WTC11 (cell line): ENCODE measurements at regions not wholly inside any gene's neighbourhood (a gene's known extent, or its start where the extent isn't known, plus 50 kb on each side); places are given as distances from the start of the nearest gene placed in this dataset.
"Not testable (repeated sequence)": the region's sequence is repeated elsewhere in the genome, so short reads cannot be mapped to it uniquely, and the experiment has no call there.

Experiments
- ATAC-seq: fragments of 200-7000 bp; cut with Tn5 transposase; 2 replicates; pipeline ENCODE4 v1.10.0; 2021; ENCODE audit warnings: mild to moderate bottlenecking, moderate library complexity
- CTCF ChIA-PET: fragments of 300-600 bp; sonication (Branson Sonifier 250); formaldehyde crosslinking; loops from one replicate; lab custom pipeline; 2021; ENCODE audit warnings: antibody characterized with exemption; lab: Charles Lee
- POLR2A ChIA-PET: fragments of 350-600 bp; sonication (Branson Sonifier 250); formaldehyde crosslinking; loops from one replicate; lab custom pipeline; 2021; ENCODE audit warnings: antibody characterized with exemption; lab: Charles Lee
- DNase-seq: peaks from one replicate; pipeline ENCODE4 v3.0.0; 2021; ENCODE audit warnings: low spot score
- H3K27ac Mint-ChIP-seq: 2 replicates; pipeline ENCODE4 v1.8.0; 2021; ENCODE audit warnings: mixed read lengths
- H3K27me3 Mint-ChIP-seq: 2 replicates; pipeline ENCODE4 v1.8.0; 2021; ENCODE audit warnings: low read depth, mild to moderate bottlenecking, moderate library complexity, mixed read lengths
- H3K36me3 Mint-ChIP-seq: 2 replicates; pipeline ENCODE4 v1.8.0; 2021; ENCODE audit warnings: mixed read lengths
- H3K4me1 Mint-ChIP-seq: 2 replicates; pipeline ENCODE4 v1.8.0; 2022; ENCODE audit warnings: mixed read lengths
- H3K4me3 Mint-ChIP-seq: 2 replicates; pipeline ENCODE4 v1.8.0; 2021; ENCODE audit warnings: mild to moderate bottlenecking, moderate library complexity, mixed read lengths
- H3K9me3 Mint-ChIP-seq: 2 replicates; pipeline ENCODE4 v1.8.0; 2021; ENCODE audit warnings: mixed read lengths
- FOXP4 ChIP-seq: sonication (generic); formaldehyde crosslinking; IDR thresholded peaks from 2 replicates; pipeline ENCODE4 v1.8.0; 2022; ENCODE audit warnings: mild to moderate bottlenecking, missing genetic modification reagents
- GTF2I ChIP-seq: fragments of 250-450 bp; sonication (Bioruptor Pico); conservative IDR thresholded peaks from 2 replicates; pipeline ENCODE4 v1.4.0; 2021; ENCODE audit warnings: mild to moderate bottlenecking
- MAX ChIP-seq: sonication (generic); formaldehyde crosslinking; IDR thresholded peaks from 2 replicates; pipeline ENCODE4 v1.8.0; 2022; ENCODE audit warnings: mild to moderate bottlenecking, missing genetic modification reagents
- MLX ChIP-seq: sonication (generic); formaldehyde crosslinking; IDR thresholded peaks from 2 replicates; pipeline ENCODE4 v1.8.1; 2023; ENCODE audit warnings: mild to moderate bottlenecking, missing genetic modification reagents, moderate library complexity
- MXD4 ChIP-seq: fragments of 250-450 bp; sonication (Bioruptor Pico); IDR thresholded peaks from 2 replicates; pipeline ENCODE4 v1.8.0; 2021; ENCODE audit warnings: mild to moderate bottlenecking, moderate library complexity, borderline replicate concordance
- NFE2L1 ChIP-seq: sonication (generic); formaldehyde crosslinking; IDR thresholded peaks from 2 replicates; pipeline ENCODE4 v1.8.1; 2023; ENCODE audit warnings: missing genetic modification reagents
- NFYB ChIP-seq: sonication (generic); formaldehyde crosslinking; conservative IDR thresholded peaks from 2 replicates; pipeline ENCODE4 v1.8.0; 2022; ENCODE audit warnings: low read depth, missing genetic modification reagents
- RELA ChIP-seq: sonication (generic); formaldehyde crosslinking; IDR thresholded peaks from 2 replicates; pipeline ENCODE4 v1.8.1; 2022; ENCODE audit warnings: missing genetic modification reagents, mild to moderate bottlenecking, borderline replicate concordance
- RORB ChIP-seq: fragments of 250-450 bp; sonication (Bioruptor Pico); IDR thresholded peaks from 2 replicates; pipeline ENCODE4 v1.9.0; 2021; ENCODE audit warnings: mild to moderate bottlenecking
- SMAD3 ChIP-seq: sonication (generic); formaldehyde crosslinking; IDR thresholded peaks from 2 replicates; pipeline ENCODE4 v1.8.0; 2022; ENCODE audit warnings: missing genetic modification reagents, mild to moderate bottlenecking, borderline replicate concordance
- SMAD4 ChIP-seq: sonication (generic); formaldehyde crosslinking; IDR thresholded peaks from 2 replicates; pipeline ENCODE4 v1.8.0; 2022; ENCODE audit warnings: mild to moderate bottlenecking, missing genetic modification reagents
- SOX15 ChIP-seq: fragments of 250-450 bp; sonication (Bioruptor Pico); IDR thresholded peaks from 2 replicates; pipeline ENCODE4 v1.9.0; 2021; ENCODE audit warnings: mild to moderate bottlenecking
- ZNF121 ChIP-seq: sonication (generic); formaldehyde crosslinking; IDR thresholded peaks from 2 replicates; pipeline ENCODE4 v1.8.0; 2023; ENCODE audit warnings: missing genetic modification reagents
- ZNF317 ChIP-seq: sonication (generic); formaldehyde crosslinking; IDR thresholded peaks from 2 replicates; pipeline ENCODE4 v1.8.1; 2023; ENCODE audit warnings: low read depth, mild to moderate bottlenecking, moderate library complexity, missing genetic modification reagents, borderline replicate concordance
- ZNF423 ChIP-seq: fragments of 250-450 bp; sonication (Bioruptor Pico); IDR thresholded peaks from 2 replicates; pipeline ENCODE4 v2.1.2; 2022; ENCODE audit warnings: mild to moderate bottlenecking, moderate library complexity
- ZNF512 ChIP-seq: sonication (generic); formaldehyde crosslinking; IDR thresholded peaks from 2 replicates; pipeline ENCODE4 v1.8.1; 2022; ENCODE audit warnings: missing genetic modification reagents, borderline replicate concordance
- TF ChIP-seq, protein P1 (sequence below): sonication (generic); formaldehyde crosslinking; IDR thresholded peaks from 2 replicates; pipeline ENCODE4 v1.8.1; 2023; ENCODE audit warnings: mild to moderate bottlenecking, missing genetic modification reagents
- TF ChIP-seq, protein P2 (sequence below): fragments of 250-450 bp; sonication (Bioruptor Pico); IDR thresholded peaks from 2 replicates; pipeline ENCODE4 v1.9.0; 2021; ENCODE audit warnings: moderate library complexity, mild to moderate bottlenecking, inconsistent platforms, borderline replicate concordance

DNA sequence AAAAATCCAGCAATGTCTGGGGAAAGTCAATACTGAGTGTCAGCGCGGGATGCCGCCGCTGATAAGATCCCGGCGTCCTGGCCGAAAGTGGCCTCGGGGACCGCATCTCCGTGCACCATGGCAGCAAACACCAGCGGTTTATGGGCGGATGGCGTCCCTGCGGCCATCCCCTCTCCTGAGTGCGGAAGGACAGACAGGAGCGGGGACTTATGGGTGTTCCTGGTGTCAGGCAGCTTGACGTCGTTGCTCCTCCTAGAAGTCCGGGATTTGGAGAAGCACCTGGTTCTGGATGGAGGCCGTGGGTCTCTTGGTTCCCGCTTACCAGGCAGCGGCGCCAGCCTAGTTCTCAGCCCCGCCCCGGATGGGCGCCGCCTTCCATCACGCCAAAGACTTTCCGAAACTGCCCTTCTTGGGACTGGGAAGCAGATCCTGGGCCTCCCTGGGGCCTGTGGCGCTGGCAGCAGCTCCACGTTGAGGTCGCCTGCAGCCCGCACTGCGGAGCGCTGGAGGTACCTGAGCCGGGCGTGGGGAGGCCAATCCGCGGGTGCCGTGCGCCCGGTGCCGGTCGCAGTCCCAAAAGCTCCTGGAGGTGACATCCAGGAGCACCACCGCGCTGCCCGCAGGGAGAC lies 119.1 kb downstream of the CCDC74A start:
- ATAC-seq = no peak
- H3K4me1 Mint-ChIP-seq = no peaks in the 10 kb centered on the region
- no peak for TF ChIP-seq ZNF121 (CRISPR knock-in tag)
- TF ChIP-seq RELA (CRISPR knock-in tag) = no peak
- no peak for TF ChIP-seq NFE2L1
- TF ChIP-seq GTF2I = no peak
- no peak for TF ChIP-seq NFYB
- TF ChIP-seq SMAD3 (CRISPR knock-in tag) = no peak
- TF ChIP-seq ZNF317 (CRISPR knock-in tag) = no peak
- TF ChIP-seq, protein P1, sequence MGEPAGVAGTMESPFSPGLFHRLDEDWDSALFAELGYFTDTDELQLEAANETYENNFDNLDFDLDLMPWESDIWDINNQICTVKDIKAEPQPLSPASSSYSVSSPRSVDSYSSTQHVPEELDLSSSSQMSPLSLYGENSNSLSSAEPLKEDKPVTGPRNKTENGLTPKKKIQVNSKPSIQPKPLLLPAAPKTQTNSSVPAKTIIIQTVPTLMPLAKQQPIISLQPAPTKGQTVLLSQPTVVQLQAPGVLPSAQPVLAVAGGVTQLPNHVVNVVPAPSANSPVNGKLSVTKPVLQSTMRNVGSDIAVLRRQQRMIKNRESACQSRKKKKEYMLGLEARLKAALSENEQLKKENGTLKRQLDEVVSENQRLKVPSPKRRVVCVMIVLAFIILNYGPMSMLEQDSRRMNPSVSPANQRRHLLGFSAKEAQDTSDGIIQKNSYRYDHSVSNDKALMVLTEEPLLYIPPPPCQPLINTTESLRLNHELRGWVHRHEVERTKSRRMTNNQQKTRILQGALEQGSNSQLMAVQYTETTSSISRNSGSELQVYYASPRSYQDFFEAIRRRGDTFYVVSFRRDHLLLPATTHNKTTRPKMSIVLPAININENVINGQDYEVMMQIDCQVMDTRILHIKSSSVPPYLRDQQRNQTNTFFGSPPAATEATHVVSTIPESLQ (CRISPR knock-in tag) = no peak
- no peak for TF ChIP-seq FOXP4 (CRISPR knock-in tag)
- TF ChIP-seq, all 79 proteins: peak for 0
- DNase-seq = peak; percentile 23
- no peaks in the 10 kb centered on the region for H3K36me3 Mint-ChIP-seq
- H3K4me3 Mint-ChIP-seq = peak overlapping the region; percentile 30; the same call in 1 of the 2 replicates
- POLR2A ChIA-PET = no interaction called here
- H3K27ac Mint-ChIP-seq = no peak overlapping the region
- H3K27me3 Mint-ChIP-seq = peaks cover 17% of the 10 kb centered on the region
- no peaks in the 10 kb centered on the region; the same call in 1 of the 2 replicates for H3K9me3 Mint-ChIP-seq
- CTCF ChIA-PET = interaction anchor here (0.6 to 1.2 kb wide), 2 partner anchors 26 to 27 kb away, joined by 3 to 8 read pairs; no protein-coding TSS in a partner anchor

DNA sequence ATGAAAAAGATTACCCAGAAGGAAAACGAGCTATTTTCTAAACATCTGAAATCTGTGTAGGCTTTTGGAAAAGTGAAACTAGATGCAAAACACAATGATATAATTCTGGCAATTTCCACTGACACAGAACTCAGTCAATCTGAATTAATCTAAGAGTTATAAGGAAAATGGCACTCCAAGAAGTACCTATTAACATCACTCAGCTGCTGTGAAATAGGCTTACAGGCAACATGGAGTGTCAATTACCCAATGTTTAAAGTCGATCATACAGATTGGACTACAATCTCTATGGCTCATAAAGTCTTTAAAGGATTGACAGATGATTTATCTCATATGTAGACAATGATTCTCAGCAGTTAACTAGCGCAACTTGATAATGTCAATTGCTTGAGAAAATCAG lies 120.9 kb downstream of the CCDC74A start:
- CTCF ChIA-PET, H3K27ac Mint-ChIP-seq, ATAC-seq, H3K36me3 Mint-ChIP-seq, H3K4me1 Mint-ChIP-seq, H3K4me3 Mint-ChIP-seq, DNase-seq, POLR2A ChIA-PET, H3K9me3 Mint-ChIP-seq: not testable (repeated sequence)
- peaks cover 17% of the 10 kb centered on the region for H3K27me3 Mint-ChIP-seq

- H3K27me3 Mint-ChIP-seq, H3K9me3 Mint-ChIP-seq, H3K4me3 Mint-ChIP-seq, ATAC-seq, DNase-seq, CTCF ChIA-PET, POLR2A ChIA-PET, H3K36me3 Mint-ChIP-seq, H3K4me1 Mint-ChIP-seq, H3K27ac Mint-ChIP-seq: not testable (repeated sequence)
These were observed 124.6 kb downstream of the CCDC74A start for GRCh38 chr2:131652246-131652645.

- H3K9me3 Mint-ChIP-seq, CTCF ChIA-PET, H3K4me1 Mint-ChIP-seq, ATAC-seq, DNase-seq, H3K27ac Mint-ChIP-seq, H3K4me3 Mint-ChIP-seq, H3K36me3 Mint-ChIP-seq, POLR2A ChIA-PET, H3K27me3 Mint-ChIP-seq: not testable (repeated sequence)
These were observed 126.4 kb downstream of the CCDC74A start for GRCh38 chr2:131654107-131654506.

- H3K4me1 Mint-ChIP-seq = 0 out of 2 replicates have a peak, but pooled peaks cover 5% of the 10 kb centered on the region
- ATAC-seq (no peak), DNase-seq (no peak)
- H3K27ac Mint-ChIP-seq = no peak overlapping the region
- H3K27me3 Mint-ChIP-seq = no peaks in the 10 kb centered on the region
- POLR2A ChIA-PET = no interaction called here
- CTCF ChIA-PET = no interaction called here
- no peaks in the 10 kb centered on the region for H3K36me3 Mint-ChIP-seq
- no peak overlapping the region for H3K4me3 Mint-ChIP-seq
- no peaks in the 10 kb centered on the region for H3K9me3 Mint-ChIP-seq
- TF ChIP-seq MAX (CRISPR knock-in tag) (no peak), ZNF512 (CRISPR knock-in tag) (no peak), ZNF423 (CRISPR knock-in tag) (no peak), RORB (CRISPR knock-in tag) (no peak), MLX (CRISPR knock-in tag) (no peak), SMAD4 (CRISPR knock-in tag) (no peak), SOX15 (no peak), MXD4 (no peak)
- TF ChIP-seq, protein P2, sequence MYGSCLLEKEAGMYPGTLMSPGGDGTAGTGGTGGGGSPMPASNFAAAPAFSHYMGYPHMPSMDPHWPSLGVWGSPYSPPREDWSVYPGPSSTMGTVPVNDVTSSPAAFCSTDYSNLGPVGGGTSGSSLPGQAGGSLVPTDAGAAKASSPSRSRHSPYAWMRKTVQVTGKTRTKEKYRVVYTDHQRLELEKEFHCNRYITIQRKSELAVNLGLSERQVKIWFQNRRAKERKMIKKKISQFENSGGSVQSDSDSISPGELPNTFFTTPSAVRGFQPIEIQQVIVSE (CRISPR knock-in tag) = no peak
These were observed 129.3 kb downstream of the CCDC74A start for GRCh38 chr2:131656816-131657633.
